Mammary epithelial cell (primary cell): ENCODE measurements at regions not wholly inside any gene's neighbourhood (a gene's known extent, or its start where the extent isn't known, plus 50 kb on each side); places are given as distances from the start of the nearest gene placed in this dataset.

Source experiments
- CTCF ChIP-seq, 2 donors: IDR thresholded peaks in 1 of 2; conservative IDR thresholded peaks in 1 of 2; 2 replicates each; pipeline ENCODE4 v1.5.1; 2011 to 2012; ENCODE audit warnings: inconsistent platforms in 2 of 2, low read length in 2 of 2, mild to moderate bottlenecking in 2 of 2, control low read depth in 1 of 2, low read depth in 1 of 2; ENCODE audit not compliant: insufficient read depth in 1 of 2; ENCODE audit errors: extremely low read depth in 1 of 2
- EZH2 ChIP-seq: IDR thresholded peaks from 2 replicates; pipeline ENCODE4 v1.6.1; 2012; ENCODE audit warnings: low read length, inconsistent platforms, borderline replicate concordance

GRCh38 chr17:13871261-13871660 is 198.0 kb upstream of the COX10 start:
- TF ChIP-seq CTCF (conservative IDR thresholded peaks at IDR 0.05 in 1 of 2, IDR thresholded peaks at IDR 0.05 in 1 of 2; ENCODE audit: extremely low read depth in 1 of 2, insufficient read depth in 1 of 2, low read depth in 1 of 2, low read length in 2 of 2) (no peak), EZH2 (no peak)
